ENCODE measurements at regions not wholly inside any gene's neighbourhood (a gene's known extent, or its start where the extent isn't known, plus 50 kb on each side); places are given as distances from the start of the nearest gene placed in this dataset.
"Not testable (repeated sequence)": the region's sequence is repeated elsewhere in the genome, so short reads cannot be mapped to it uniquely, and the experiment has no call there.

GRCh38 chr5:113692466-113692865, 179.0 kb downstream of the YTHDC2 start:
- no peak for TF ChIP-seq CTCF (IDR thresholded peaks at IDR 0.05; ENCODE audit: extremely low read depth, missing control alignments)
- DNase-seq (ENCODE audit: low spot score) = no peak

GRCh38 chr5:113692891-113693457, 179.5 kb downstream of the YTHDC2 start:
- no peak for TF ChIP-seq CTCF (IDR thresholded peaks at IDR 0.05; ENCODE audit: extremely low read depth, missing control alignments)
- no peak for DNase-seq (ENCODE audit: low spot score)

DNA sequence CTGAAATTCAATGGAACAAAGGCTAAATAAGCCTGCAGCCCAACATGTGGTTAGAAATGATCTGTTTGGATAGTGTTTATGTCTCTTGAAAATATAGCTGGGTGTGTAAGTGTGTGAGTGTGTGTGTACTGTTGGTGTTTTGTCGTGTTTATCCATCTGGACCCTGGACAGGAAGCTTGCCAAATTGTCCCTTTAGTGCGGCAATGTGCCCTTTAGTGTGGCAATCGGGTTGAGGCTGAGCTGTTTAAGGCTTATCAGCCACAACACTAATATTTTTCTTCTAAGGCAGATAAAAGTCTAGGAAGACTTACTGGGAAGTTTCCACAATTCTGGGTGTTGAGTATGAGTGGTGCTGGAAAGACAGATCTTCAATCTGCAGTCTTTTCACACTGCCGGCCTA, 180.2 kb downstream of the YTHDC2 start:
- no peak for DNase-seq (ENCODE audit: low spot score)
- no peak for TF ChIP-seq CTCF (IDR thresholded peaks at IDR 0.05; ENCODE audit: extremely low read depth, missing control alignments)

DNA sequence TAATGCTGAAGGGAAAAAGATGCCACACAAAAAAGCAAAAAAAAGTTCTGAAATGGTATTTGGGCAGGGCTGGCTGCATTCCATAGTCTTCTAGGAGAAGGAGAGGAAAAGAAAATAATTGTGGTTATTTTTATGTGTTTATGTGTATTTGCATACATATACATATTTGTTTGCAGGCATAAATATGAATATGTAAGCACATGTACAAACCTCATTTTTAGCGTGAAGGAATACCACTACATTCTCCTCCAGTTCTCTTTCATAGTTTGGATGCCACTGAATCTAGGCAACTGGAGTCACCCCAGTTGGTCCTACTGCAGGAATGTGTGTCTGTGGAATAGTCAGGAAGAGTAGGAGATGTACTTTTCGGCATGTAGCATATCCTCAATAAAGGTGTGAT, 181.1 kb downstream of the YTHDC2 start:
- no peak for TF ChIP-seq CTCF (IDR thresholded peaks at IDR 0.05; ENCODE audit: extremely low read depth, missing control alignments)
- no peak for DNase-seq (ENCODE audit: low spot score)

GRCh38 chr5:113703266-113703665, 189.8 kb downstream of the YTHDC2 start:
- no peak for TF ChIP-seq CTCF (IDR thresholded peaks at IDR 0.05; ENCODE audit: extremely low read depth, missing control alignments)
- no peak for DNase-seq (ENCODE audit: low spot score)

GRCh38 chr5:113705657-113706056, 192.2 kb downstream of the YTHDC2 start:
- no peak for TF ChIP-seq CTCF (IDR thresholded peaks at IDR 0.05; ENCODE audit: extremely low read depth, missing control alignments)
- DNase-seq (ENCODE audit: low spot score) = no peak

DNA sequence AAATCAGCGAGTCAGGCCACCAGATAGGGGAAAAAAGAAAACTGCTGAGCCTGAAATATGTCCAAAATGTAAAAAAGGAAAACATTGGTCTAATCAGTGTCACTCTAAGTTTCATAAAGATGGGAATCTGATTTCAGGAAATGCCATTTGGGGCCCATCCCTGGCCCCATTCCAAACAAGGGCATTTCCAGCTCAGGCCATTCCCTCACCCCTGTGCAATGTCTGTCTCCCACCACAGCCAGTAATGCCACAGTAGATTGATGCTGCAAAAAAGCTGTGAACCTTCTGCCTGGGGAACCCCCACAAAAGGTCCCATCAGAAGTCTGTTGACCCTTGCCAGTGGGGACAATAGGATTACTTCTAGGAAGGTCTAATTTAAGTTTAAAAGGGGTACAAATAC, 199.6 kb downstream of the YTHDC2 start:
- no peak for TF ChIP-seq CTCF (IDR thresholded peaks at IDR 0.05; ENCODE audit: extremely low read depth, missing control alignments)
- DNase-seq (ENCODE audit: low spot score) = no peak

DNA sequence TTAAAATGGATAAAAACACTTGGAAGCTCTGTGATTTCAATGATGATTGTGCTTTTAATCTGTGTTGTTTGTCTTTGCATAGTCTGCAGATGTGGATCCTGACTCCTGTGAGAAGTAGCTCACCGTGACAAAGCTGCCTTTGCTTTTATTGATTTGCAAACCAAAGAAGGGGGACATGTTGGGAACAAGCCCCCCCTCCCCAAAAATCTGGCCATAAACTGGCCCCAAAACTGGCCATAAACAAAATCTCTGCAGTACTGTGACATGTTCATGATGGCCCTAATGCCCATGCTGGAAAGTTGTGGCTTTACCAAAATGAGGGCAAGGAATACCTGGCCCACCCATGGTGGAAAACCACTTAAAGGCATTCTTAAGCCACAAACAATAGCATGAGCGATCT, 202.4 kb downstream of the YTHDC2 start:
- not testable (repeated sequence) for DNase-seq (ENCODE audit: low spot score)

All from GM20000 (cell line).